BLaER1 (cell line): ENCODE measurements at regions not wholly inside any gene's neighbourhood (a gene's known extent, or its start where the extent isn't known, plus 50 kb on each side); places are given as distances from the start of the nearest gene placed in this dataset.
"Not testable (repeated sequence)": the region's sequence is repeated elsewhere in the genome, so short reads cannot be mapped to it uniquely, and the experiment has no call there.

Experiments used
- H3K27ac ChIP-seq: shearing (Covaris generic); formaldehyde crosslinking; 2 replicates; pipeline ENCODE4 v1.8.1; 2022
- H3K27me3 ChIP-seq: shearing (Covaris generic); formaldehyde crosslinking; 2 replicates; pipeline ENCODE4 v1.8.1; 2022
- H3K36me3 ChIP-seq: shearing (Covaris generic); formaldehyde crosslinking; 2 replicates; pipeline ENCODE4 v1.8.1; 2022
- H3K4me1 ChIP-seq: shearing (Covaris generic); formaldehyde crosslinking; 2 replicates; pipeline ENCODE4 v1.8.1; 2022
- H3K4me2 ChIP-seq: shearing (Covaris generic); formaldehyde crosslinking; 2 replicates; pipeline ENCODE4 v1.8.1; 2022
- H3K4me3 ChIP-seq: shearing (Covaris generic); formaldehyde crosslinking; 2 replicates; pipeline ENCODE4 v1.8.1; 2022
- H3K9ac ChIP-seq: shearing (Covaris generic); formaldehyde crosslinking; 2 replicates; pipeline ENCODE4 v1.8.1; 2022
- H3K9me3 ChIP-seq: shearing (Covaris generic); formaldehyde crosslinking; 2 replicates; pipeline ENCODE4 v1.8.1; 2022
- H4K20me1 ChIP-seq: shearing (Covaris generic); formaldehyde crosslinking; 2 replicates; pipeline ENCODE4 v1.8.1; 2022
- Cebpa-rat ChIP-seq: shearing (Covaris generic); IDR thresholded peaks from 2 replicates; pipeline ENCODE4 v1.8.1; 2022

DNA sequence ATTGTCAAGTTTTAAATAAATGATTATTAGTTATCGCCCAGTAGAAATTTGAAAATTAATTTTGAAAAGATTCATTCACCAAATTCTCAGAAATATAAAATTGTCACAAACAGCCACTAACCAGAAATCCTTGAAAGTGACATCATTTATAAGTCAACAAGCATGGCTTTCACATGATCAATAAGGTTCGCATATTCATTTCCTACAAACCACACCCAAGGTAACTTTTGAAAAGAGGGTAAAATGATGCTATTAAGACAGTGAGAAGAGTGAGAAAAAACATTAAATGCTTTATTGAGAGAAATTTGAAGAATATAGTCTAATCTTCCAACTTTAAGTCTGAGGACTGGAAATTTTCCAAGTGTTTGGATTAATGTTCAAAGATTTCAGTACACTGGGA is 263.6 kb upstream of the ALCAM start:
- Histone ChIP-seq H3K9ac (no peak overlapping the region), H3K4me3 (no peak overlapping the region), H3K4me1 (no peaks in the 10 kb centered on the region), H3K9me3 (no peaks in the 10 kb centered on the region), H4K20me1 (no peaks in the 10 kb centered on the region), H3K27ac (no peak overlapping the region), H3K4me2 (no peak overlapping the region), H3K36me3 (no peaks in the 10 kb centered on the region), H3K27me3 (no peaks in the 10 kb centered on the region)
- no peak for TF ChIP-seq Cebpa-rat

GRCh38 chr3:105108823-105109222 is 257.9 kb upstream of the ALCAM start:
- H3K9me3 ChIP-seq: peaks cover 11% of the 10 kb centered on the region
- H3K4me2 ChIP-seq: no peak overlapping the region
- no peak overlapping the region for H3K9ac ChIP-seq
- H3K27ac ChIP-seq: no peak overlapping the region
- no peak for TF ChIP-seq Cebpa-rat
- H3K4me3 ChIP-seq: no peak overlapping the region
- no peaks in the 10 kb centered on the region for H3K27me3 ChIP-seq
- H4K20me1 ChIP-seq: no peaks in the 10 kb centered on the region
- H3K36me3 ChIP-seq: no peaks in the 10 kb centered on the region
- H3K4me1 ChIP-seq: no peaks in the 10 kb centered on the region

GRCh38 chr3:105118905-105119304 is 247.8 kb upstream of the ALCAM start:
- H3K9me3 ChIP-seq: no peaks in the 10 kb centered on the region
- TF ChIP-seq Cebpa-rat: no peak
- no peaks in the 10 kb centered on the region for H3K4me1 ChIP-seq
- no peaks in the 10 kb centered on the region for H3K27me3 ChIP-seq
- no peak overlapping the region for H3K4me2 ChIP-seq
- H3K4me3 ChIP-seq: no peak overlapping the region
- no peaks in the 10 kb centered on the region for H4K20me1 ChIP-seq
- H3K9ac ChIP-seq: no peak overlapping the region
- no peaks in the 10 kb centered on the region for H3K36me3 ChIP-seq
- H3K27ac ChIP-seq: no peak overlapping the region

- no peak for TF ChIP-seq Cebpa-rat
- no peaks in the 10 kb centered on the region for H3K36me3 ChIP-seq
- no peaks in the 10 kb centered on the region for H3K27me3 ChIP-seq
- H3K4me1 ChIP-seq: no peaks in the 10 kb centered on the region
- no peaks in the 10 kb centered on the region for H4K20me1 ChIP-seq
- H3K27ac ChIP-seq: no peak overlapping the region
- no peaks in the 10 kb centered on the region for H3K9me3 ChIP-seq
- H3K4me2 ChIP-seq: no peak overlapping the region
- no peak overlapping the region for H3K9ac ChIP-seq
- no peak overlapping the region for H3K4me3 ChIP-seq
Observed at GRCh38 chr3:105119801-105120340, 246.8 kb upstream of the ALCAM start.

DNA sequence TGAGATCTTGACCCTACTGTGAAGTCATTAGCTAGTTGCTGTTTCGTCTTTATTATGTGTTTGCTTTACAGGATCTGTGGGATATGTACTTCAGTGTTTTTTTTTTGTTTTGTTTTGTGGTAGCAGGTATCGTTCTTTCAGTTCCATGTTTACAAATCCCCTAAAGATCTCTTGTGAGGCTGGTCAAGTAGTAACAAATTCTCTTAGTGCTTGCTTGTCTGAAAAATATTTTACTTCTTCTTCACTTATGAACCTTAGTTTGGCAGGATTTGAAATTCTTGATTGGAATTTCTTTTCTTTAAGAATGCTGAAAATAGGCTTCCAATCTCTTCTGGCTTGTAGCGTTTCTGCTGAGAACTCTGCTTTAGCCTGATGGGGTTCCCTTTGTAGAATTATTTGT is 235.8 kb upstream of the ALCAM start:
- TF ChIP-seq Cebpa-rat: no peak
- Histone ChIP-seq H3K9ac (no peak overlapping the region), H3K9me3 (peaks cover 10% of the 10 kb centered on the region), H3K4me1 (no peaks in the 10 kb centered on the region), H3K4me2 (no peak overlapping the region), H3K36me3 (no peaks in the 10 kb centered on the region), H3K27me3 (no peaks in the 10 kb centered on the region), H3K4me3 (no peak overlapping the region), H4K20me1 (no peaks in the 10 kb centered on the region), H3K27ac (no peak overlapping the region)

- H3K9ac ChIP-seq: no peak overlapping the region
- H3K27me3 ChIP-seq: no peaks in the 10 kb centered on the region
- H3K4me2 ChIP-seq: no peak overlapping the region
- H3K9me3 ChIP-seq: no peaks in the 10 kb centered on the region
- no peak overlapping the region for H3K4me3 ChIP-seq
- no peaks in the 10 kb centered on the region for H4K20me1 ChIP-seq
- no peaks in the 10 kb centered on the region for H3K4me1 ChIP-seq
- no peaks in the 10 kb centered on the region for H3K36me3 ChIP-seq
- no peak overlapping the region for H3K27ac ChIP-seq
- no peak for TF ChIP-seq Cebpa-rat
Observed at GRCh38 chr3:105137911-105138310, 228.8 kb upstream of the ALCAM start.

GRCh38 chr3:105139881-105140560 is 226.7 kb upstream of the ALCAM start:
- no peaks in the 10 kb centered on the region for H3K4me1 ChIP-seq
- no peaks in the 10 kb centered on the region for H3K36me3 ChIP-seq
- no peak overlapping the region for H3K4me2 ChIP-seq

DNA sequence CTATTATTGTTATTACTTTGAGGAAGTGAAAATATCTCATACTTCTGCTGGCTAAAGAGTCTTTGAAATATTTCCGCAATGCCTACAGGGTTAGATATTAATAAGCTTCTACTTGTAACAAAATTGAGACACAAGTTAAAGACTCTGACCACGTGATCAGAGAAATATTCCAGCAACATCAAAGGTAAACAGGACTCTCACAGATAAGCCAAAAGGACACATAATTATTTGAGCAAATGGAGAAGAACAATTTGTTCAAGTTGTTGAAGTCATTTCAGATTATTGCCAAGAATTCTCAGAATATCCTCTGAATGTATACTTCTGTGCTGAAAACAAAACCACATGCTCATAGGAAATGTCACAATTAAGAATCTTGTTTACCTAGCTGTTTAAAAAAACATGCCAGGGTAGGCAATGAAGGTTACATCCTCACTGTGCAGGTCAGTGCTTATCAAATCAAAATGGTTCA is 225.8 kb upstream of the ALCAM start:
- Histone ChIP-seq H3K9me3 (no peaks in the 10 kb centered on the region), H3K4me2 (no peak overlapping the region), H4K20me1 (no peaks in the 10 kb centered on the region), H3K36me3 (no peaks in the 10 kb centered on the region), H3K27ac (no peak overlapping the region), H3K9ac (no peak overlapping the region), H3K4me1 (no peaks in the 10 kb centered on the region), H3K4me3 (no peak overlapping the region), H3K27me3 (no peaks in the 10 kb centered on the region)
- TF ChIP-seq Cebpa-rat: no peak

More at GRCh38 chr3:105139881-105140560, 226.7 kb upstream of the ALCAM start:
- no peaks in the 10 kb centered on the region for H4K20me1 ChIP-seq
- H3K27me3 ChIP-seq: no peaks in the 10 kb centered on the region
- H3K4me3 ChIP-seq: no peak overlapping the region
- H3K9ac ChIP-seq: no peak overlapping the region
- TF ChIP-seq Cebpa-rat: no peak
- no peak overlapping the region for H3K27ac ChIP-seq
- H3K9me3 ChIP-seq: no peaks in the 10 kb centered on the region

GRCh38 chr3:105144837-105145236 is 221.9 kb upstream of the ALCAM start:
- no peaks in the 10 kb centered on the region for H4K20me1 ChIP-seq
- peaks cover 13% of the 10 kb centered on the region for H3K9me3 ChIP-seq
- H3K4me1 ChIP-seq: no peaks in the 10 kb centered on the region
- H3K27ac ChIP-seq: no peak overlapping the region
- no peak overlapping the region for H3K9ac ChIP-seq
- H3K27me3 ChIP-seq: no peaks in the 10 kb centered on the region
- TF ChIP-seq Cebpa-rat: no peak
- no peaks in the 10 kb centered on the region for H3K36me3 ChIP-seq
- H3K4me2 ChIP-seq: no peak overlapping the region
- H3K4me3 ChIP-seq: no peak overlapping the region

GRCh38 chr3:105145511-105145910 is 221.2 kb upstream of the ALCAM start:
- Histone ChIP-seq H3K36me3 (no peaks in the 10 kb centered on the region), H3K27ac (no peak overlapping the region), H4K20me1 (no peaks in the 10 kb centered on the region), H3K27me3 (no peaks in the 10 kb centered on the region), H3K4me2 (no peak overlapping the region), H3K4me3 (no peak overlapping the region), H3K9ac (no peak overlapping the region), H3K4me1 (no peaks in the 10 kb centered on the region), H3K9me3 (peaks cover 17% of the 10 kb centered on the region)
- no peak for TF ChIP-seq Cebpa-rat

GRCh38 chr3:105149197-105149596 is 217.5 kb upstream of the ALCAM start:
- H3K4me3 ChIP-seq, H3K27me3 ChIP-seq, H3K27ac ChIP-seq, H3K36me3 ChIP-seq, H4K20me1 ChIP-seq, H3K4me1 ChIP-seq, H3K9ac ChIP-seq, H3K4me2 ChIP-seq: not testable (repeated sequence)
- H3K9me3 ChIP-seq: peaks cover 17% of the 10 kb centered on the region
